HG03460 (cell line): ENCODE measurements at regions not wholly inside any gene's neighbourhood (a gene's known extent, or its start where the extent isn't known, plus 50 kb on each side); places are given as distances from the start of the nearest gene placed in this dataset.
"Not testable (repeated sequence)": the region's sequence is repeated elsewhere in the genome, so short reads cannot be mapped to it uniquely, and the experiment has no call there.

Source experiments
- ATAC-seq: cut with Tn5 transposase; IDR thresholded peaks from one replicate; pipeline ENCODE4 v1.9.1; 2021; ENCODE audit not compliant: unreplicated experiment

- ATAC-seq: no peak
These were observed 351.0 kb downstream of the PIK3C3 start for GRCh38 chr18:42305869-42306593.

DNA sequence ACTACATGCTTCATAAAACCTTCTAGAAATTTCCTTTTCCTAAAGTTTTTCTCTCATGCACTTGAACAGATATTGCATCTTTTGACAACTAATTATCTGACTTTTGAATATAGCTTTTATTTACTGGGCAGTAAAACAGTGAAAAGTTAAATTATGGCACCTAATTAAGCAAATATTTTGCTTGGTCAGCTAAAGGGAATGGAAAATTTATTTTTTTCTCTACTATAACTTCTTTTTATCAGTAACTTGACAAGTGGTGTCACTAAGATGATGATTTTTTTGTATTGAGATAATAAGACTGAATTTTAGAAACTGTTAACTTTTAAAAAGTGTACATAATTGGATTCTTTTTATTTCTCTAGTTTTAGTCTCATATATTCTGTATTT is 351.6 kb downstream of the PIK3C3 start:
- no peak for ATAC-seq

DNA sequence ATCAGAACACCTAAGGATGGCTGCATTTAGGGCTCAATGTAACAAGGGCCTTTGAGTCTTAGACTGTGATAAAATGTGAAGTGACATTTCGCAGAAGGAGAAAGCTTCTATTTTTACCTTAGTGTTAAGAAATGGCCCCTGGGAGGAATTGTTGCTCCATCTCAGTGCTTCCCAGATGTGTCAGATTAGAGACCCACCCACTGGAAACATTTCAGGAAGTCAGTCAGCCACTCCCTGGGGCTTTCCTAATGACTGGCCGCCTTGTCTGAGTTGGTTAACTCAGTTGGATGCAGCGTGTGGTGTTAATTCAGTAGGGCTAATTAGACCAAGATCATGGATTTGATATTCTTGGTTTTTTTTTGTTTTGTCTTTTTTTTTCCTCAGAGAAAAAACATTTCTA is 355.9 kb downstream of the PIK3C3 start:
- ATAC-seq: no peak

DNA sequence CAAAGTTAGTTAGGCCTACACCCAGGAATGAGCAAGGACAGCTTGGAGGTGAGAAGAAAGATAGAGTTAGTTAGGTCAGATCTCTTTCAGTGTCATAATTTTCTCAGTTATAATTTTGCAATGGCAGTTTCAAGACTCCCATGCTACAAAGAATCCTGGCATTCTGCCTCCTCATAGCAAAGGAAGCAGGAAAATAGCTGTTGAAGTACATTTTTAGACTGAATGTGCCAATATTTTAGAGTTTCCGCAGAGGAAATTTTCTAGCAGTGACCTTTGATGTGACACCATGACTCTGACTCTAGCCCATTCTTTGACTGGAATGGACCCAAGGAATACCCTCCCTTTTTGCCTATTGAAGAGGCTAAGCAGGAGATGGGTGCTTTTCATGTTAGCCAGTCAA is 371.7 kb downstream of the PIK3C3 start:
- no peak for ATAC-seq

DNA sequence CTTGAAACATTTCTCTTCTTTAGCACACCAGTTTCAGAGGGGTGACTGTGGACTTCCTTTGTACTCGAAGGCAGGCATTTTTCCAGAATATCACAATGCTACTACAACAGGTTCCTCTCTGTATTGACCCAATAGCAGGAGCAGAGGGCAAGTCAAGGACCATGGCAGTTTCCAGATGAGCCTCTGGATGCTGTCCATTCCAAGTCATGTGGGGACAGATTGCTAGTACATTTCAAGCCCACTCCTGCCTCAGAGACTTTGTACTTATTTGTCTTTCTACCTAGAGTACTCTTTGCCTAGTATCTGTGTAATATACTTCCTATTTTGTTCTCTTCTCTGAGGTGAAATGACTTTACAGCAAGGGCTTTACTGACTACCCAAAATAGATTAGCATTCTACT is 373.9 kb downstream of the PIK3C3 start:
- no peak for ATAC-seq

DNA sequence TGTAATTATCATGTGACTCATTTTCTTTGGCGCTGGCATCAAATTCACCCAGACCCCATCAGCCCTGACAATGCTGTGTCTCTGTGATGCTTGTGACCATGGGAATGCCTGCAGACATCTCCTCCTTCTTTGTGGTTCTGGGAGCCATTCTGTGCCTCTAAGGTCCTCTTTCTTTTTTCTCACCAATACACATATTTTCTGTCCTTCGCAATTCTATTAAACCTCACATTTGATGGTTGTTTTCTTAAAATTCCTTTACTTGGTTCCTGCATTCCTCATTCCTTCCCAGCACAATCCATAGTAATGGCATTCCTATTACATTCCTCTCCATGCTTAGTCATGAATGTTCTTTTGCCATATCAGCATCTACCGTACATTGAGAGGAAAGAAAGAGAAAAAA is 375.3 kb downstream of the PIK3C3 start:
- no peak for ATAC-seq

- no peak for ATAC-seq
These were observed 378.5 kb downstream of the PIK3C3 start for GRCh38 chr18:42333558-42333957.

- ATAC-seq: no peak
These were observed 379.9 kb downstream of the PIK3C3 start for GRCh38 chr18:42334931-42335330.

DNA sequence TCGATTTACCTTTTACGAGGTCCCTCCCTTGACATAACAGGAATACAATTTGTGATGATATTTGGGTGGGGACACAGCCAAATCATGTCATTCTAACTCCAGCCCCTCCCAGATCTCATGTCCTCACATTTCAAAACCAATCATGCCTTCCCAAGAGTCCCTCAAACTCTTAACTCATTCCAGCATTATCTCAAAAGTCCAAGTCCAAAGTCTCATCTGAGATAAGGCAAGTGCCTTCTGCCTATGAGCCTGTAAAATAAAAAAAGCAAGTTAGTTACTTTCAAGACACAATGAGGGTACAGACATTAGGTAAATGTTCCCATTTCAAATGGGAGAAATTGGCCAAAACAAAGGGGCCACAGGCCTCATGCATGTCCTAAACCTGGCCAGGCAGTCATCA is 381.1 kb downstream of the PIK3C3 start:
- ATAC-seq: no peak

GRCh38 chr18:42337337-42337736 is 382.3 kb downstream of the PIK3C3 start:
- ATAC-seq: not testable (repeated sequence)

DNA sequence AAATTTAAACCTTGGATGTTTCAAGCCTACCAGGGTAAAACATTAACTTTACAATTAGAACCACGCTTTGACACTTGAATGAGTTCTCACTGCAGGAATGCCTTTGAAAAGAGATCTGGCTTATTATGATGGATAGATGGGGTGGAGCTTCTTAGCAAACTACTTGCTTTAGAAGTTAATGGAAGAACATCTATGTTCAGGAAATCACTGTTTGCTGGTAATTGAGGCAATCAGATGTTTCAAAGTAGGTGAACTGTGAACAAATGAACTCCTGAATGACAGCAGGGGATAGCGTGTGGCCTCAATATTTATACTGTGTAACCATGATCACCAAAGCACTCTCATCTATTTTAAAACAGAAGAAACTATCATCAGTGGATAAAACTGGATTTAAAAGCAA is 383.6 kb downstream of the PIK3C3 start:
- no peak for ATAC-seq

- no peak for ATAC-seq
These were observed 384.3 kb downstream of the PIK3C3 start for GRCh38 chr18:42339372-42339771.

- no peak for ATAC-seq
These were observed 385.5 kb downstream of the PIK3C3 start for GRCh38 chr18:42340423-42341009.

- ATAC-seq: no peak
These were observed 386.4 kb downstream of the PIK3C3 start for GRCh38 chr18:42341423-42341822.

GRCh38 chr18:42348722-42349121 is 393.7 kb downstream of the PIK3C3 start:
- no peak for ATAC-seq

GRCh38 chr18:42351455-42351854 is 396.4 kb downstream of the PIK3C3 start:
- ATAC-seq: no peak

- no peak for ATAC-seq
These were observed 405.7 kb downstream of the PIK3C3 start for GRCh38 chr18:42360716-42361115.

GRCh38 chr18:42363446-42364441 is 408.7 kb downstream of the PIK3C3 start:
- no peak for ATAC-seq

GRCh38 chr18:42364766-42365165 is 409.7 kb downstream of the PIK3C3 start:
- ATAC-seq: no peak

- no peak for ATAC-seq
These were observed 410.6 kb downstream of the PIK3C3 start for GRCh38 chr18:42365591-42365990.

DNA sequence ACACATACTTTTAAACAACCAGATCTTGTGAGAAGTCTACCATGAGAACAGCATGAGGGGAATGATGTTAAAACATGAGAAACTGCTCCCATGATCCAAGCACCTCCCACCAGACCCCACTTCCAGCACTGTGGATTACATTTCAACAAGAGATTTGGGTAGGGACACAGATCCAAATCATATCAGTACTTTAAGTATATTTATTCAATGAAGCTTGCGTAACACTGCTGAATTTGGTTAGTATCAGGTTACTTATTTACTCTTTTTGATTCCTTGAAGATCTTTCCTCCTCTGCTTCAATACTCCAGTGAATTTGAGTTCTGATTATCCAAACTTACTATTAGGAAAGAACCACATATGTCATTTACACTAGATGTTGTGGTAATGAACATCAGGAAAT is 418.6 kb downstream of the PIK3C3 start:
- ATAC-seq: no peak

DNA sequence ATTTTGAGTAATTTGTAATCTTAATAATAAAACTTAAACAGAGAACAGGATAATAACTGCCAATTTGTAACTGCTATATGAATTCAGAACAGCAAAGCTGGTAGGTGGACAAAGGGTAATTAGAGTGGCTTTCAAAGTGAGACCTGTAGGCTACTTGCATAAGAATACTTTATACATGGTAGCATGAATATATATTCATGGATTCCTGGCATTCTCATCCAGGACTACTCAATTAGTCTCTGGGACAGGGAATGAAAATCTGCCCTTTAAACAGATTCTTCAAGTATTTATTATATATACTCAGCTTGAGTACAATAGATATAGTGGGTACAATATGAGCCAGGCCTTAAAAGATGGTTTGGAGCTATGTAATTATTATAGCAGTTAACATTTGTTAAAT is 419.9 kb downstream of the PIK3C3 start:
- no peak for ATAC-seq
